ENCODE measurements at regions not wholly inside any gene's neighbourhood (a gene's known extent, or its start where the extent isn't known, plus 50 kb on each side); places are given as distances from the start of the nearest gene placed in this dataset.

- peaks cover 26% of the 10 kb centered on the region for H3K4me1 Mint-ChIP-seq
- no peaks in the 10 kb centered on the region for H3K27me3 Mint-ChIP-seq (ENCODE audit: low read depth)
- no peak for TF ChIP-seq CTCF (conservative IDR thresholded peaks at IDR 0.05)
- no peak for DNase-seq (ENCODE audit: low read depth, low spot score)
- H3K4me3 Mint-ChIP-seq, result no peak overlapping the region
- peak overlapping the region; percentile 68 for H3K27ac Mint-ChIP-seq (ENCODE audit: unreplicated experiment)
- peaks cover 3% of the 10 kb centered on the region for H3K9me3 Mint-ChIP-seq
- H3K36me3 Mint-ChIP-seq (ENCODE audit: low read depth), result no peaks in the 10 kb centered on the region
These were observed 152.2 kb downstream of the ADAMTS15 start for GRCh38 chr11:130600616-130601015.

GRCh38 chr11:130601141-130601540 lies 152.7 kb downstream of the ADAMTS15 start:
- peaks cover 26% of the 10 kb centered on the region for H3K4me1 Mint-ChIP-seq
- H3K27ac Mint-ChIP-seq (ENCODE audit: unreplicated experiment), result no peak overlapping the region
- no peak for DNase-seq (ENCODE audit: low read depth, low spot score)
- no peaks in the 10 kb centered on the region for H3K27me3 Mint-ChIP-seq (ENCODE audit: low read depth)
- no peak for TF ChIP-seq CTCF (conservative IDR thresholded peaks at IDR 0.05)
- H3K36me3 Mint-ChIP-seq (ENCODE audit: low read depth), result no peaks in the 10 kb centered on the region
- peaks cover 3% of the 10 kb centered on the region for H3K9me3 Mint-ChIP-seq
- no peak overlapping the region for H3K4me3 Mint-ChIP-seq

- peaks cover 3% of the 10 kb centered on the region for H3K9me3 Mint-ChIP-seq
- H3K4me1 Mint-ChIP-seq, result peaks cover 26% of the 10 kb centered on the region
- TF ChIP-seq CTCF (conservative IDR thresholded peaks at IDR 0.05), result no peak
- no peak overlapping the region for H3K27ac Mint-ChIP-seq (ENCODE audit: unreplicated experiment)
- H3K36me3 Mint-ChIP-seq (ENCODE audit: low read depth), result no peaks in the 10 kb centered on the region
- DNase-seq (ENCODE audit: low read depth, low spot score), result no peak
- no peak overlapping the region for H3K4me3 Mint-ChIP-seq
- H3K27me3 Mint-ChIP-seq (ENCODE audit: low read depth), result no peaks in the 10 kb centered on the region
These were observed 153.5 kb downstream of the ADAMTS15 start for GRCh38 chr11:130601764-130602460.

- Mint-ChIP-seq H3K4me1 (peaks cover 26% of the 10 kb centered on the region), H3K36me3 (ENCODE audit: low read depth) (no peaks in the 10 kb centered on the region), H3K27me3 (ENCODE audit: low read depth) (no peaks in the 10 kb centered on the region), H3K4me3 (no peak overlapping the region), H3K27ac (ENCODE audit: unreplicated experiment) (peak overlapping the region; percentile 30), H3K9me3 (peaks cover 3% of the 10 kb centered on the region)
- TF ChIP-seq CTCF (conservative IDR thresholded peaks at IDR 0.05), result no peak
- no peak for DNase-seq (ENCODE audit: low read depth, low spot score)
These were observed 154.3 kb downstream of the ADAMTS15 start for GRCh38 chr11:130602641-130603334.

GRCh38 chr11:130603335-130603906 lies 155.0 kb downstream of the ADAMTS15 start:
- Mint-ChIP-seq H3K36me3 (ENCODE audit: low read depth) (no peaks in the 10 kb centered on the region), H3K27ac (ENCODE audit: unreplicated experiment) (no peak overlapping the region), H3K27me3 (ENCODE audit: low read depth) (no peaks in the 10 kb centered on the region), H3K4me3 (no peak overlapping the region), H3K9me3 (peaks cover 3% of the 10 kb centered on the region), H3K4me1 (peaks cover 26% of the 10 kb centered on the region)
- no peak for DNase-seq (ENCODE audit: low read depth, low spot score)
- no peak for TF ChIP-seq CTCF (conservative IDR thresholded peaks at IDR 0.05)
